ENCODE measurements at regions not wholly inside any gene's neighbourhood (a gene's known extent, or its start where the extent isn't known, plus 50 kb on each side); places are given as distances from the start of the nearest gene placed in this dataset.
A peak's percentile ranks its signal among the peaks of the same experiment; 100 is the strongest.

GRCh38 chr5:141745390-141745789, 63.4 kb upstream of the ARAP3 start:
- no peak for DNase-seq

GRCh38 chr5:141743866-141744272, 61.8 kb upstream of the ARAP3 start:
- DNase-seq, result no peak

- DNase-seq, result no peak
These were observed 61.1 kb upstream of the ARAP3 start for GRCh38 chr5:141742866-141743851.

- DNase-seq, result no peak
These were observed 60.1 kb upstream of the ARAP3 start for GRCh38 chr5:141742144-141742543.

DNA sequence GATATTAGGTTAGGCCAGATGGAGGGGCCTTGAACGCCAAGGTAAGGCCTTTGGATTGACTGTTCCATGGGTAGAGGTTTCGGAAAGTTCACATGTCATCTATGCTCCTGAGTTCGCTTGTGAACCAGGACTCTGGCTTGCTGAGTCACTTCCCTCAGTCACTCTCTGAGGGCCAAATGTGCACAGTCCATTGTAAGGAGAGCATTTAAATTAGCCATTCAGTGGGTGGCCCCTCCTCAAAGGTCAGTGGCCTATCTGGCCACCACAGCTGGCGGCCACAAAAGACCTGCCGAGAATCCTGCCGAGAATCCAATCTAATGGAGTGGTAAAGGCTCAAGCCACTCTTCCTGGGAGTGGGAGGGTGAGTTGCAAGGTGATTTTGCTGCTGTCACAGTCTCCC, 58.9 kb upstream of the ARAP3 start:
- no peak for DNase-seq

GRCh38 chr5:141737535-141737934, 55.5 kb upstream of the ARAP3 start:
- DNase-seq, result no peak

DNA sequence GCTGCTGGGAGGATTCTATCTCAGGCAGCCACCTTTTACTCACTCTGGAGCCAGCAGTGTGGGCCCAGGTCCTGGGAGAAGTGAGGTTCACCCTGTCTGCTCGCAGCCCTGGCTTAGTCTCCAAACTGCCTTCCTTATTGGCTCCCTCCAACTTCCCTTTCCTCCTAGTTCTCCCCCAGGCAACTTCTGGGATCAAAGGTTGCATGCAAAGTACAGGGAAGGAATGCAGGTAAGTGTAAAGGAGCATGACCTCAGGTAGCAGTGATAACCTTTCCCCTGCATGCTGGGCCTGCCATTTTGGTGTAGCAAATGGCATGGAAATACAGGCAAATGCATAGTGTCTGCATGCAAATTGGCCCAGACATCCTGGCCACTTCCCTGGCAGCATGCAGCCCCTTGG, 53.8 kb upstream of the ARAP3 start:
- DNase-seq, result no peak

DNA sequence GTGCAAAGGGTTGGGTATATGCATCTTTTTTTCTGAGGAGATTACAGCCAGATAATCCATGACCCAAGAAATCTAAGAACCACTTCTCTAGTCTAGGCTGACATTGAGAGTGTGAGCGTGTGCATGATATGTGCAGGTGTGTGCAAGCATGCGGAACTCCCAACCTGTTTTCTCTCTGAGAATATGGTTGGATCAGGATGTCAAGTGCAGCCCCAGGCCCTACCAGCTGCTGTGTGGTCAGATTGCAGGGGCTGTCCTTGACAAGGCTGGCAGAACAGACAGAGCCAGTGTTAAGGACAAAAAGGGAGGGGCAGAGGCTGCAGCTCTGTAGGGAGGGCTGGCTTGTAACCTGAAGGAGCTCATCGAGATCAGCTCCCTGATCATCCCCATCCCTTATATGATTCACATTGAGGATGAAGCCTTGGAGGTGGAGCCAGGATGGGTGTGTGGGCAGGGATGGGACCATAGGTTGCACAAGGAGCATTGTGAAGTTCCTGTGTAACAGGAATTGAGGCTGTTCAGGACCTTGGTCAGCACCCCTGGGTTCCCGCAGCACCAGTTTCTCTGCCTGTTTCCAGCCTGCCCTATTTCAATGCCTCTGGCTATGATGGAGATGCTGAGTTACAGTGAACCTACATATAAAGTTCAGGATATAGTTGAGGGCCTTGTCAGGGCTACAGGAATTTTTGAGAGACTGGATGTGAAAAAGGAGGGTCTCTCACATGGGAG, 52.6 kb upstream of the ARAP3 start:
- peak; percentile 35 for DNase-seq

GRCh38 chr5:141733198-141733597, 51.2 kb upstream of the ARAP3 start:
- DNase-seq, result no peak

- no peak for DNase-seq
These were observed 50.4 kb upstream of the ARAP3 start for GRCh38 chr5:141732417-141732816.

All from inflammatory macrophage treated with lipopolysaccharide for 4 hours (primary cell).